ENCODE measurements at regions not wholly inside any gene's neighbourhood (a gene's known extent, or its start where the extent isn't known, plus 50 kb on each side); places are given as distances from the start of the nearest gene placed in this dataset.

DNA sequence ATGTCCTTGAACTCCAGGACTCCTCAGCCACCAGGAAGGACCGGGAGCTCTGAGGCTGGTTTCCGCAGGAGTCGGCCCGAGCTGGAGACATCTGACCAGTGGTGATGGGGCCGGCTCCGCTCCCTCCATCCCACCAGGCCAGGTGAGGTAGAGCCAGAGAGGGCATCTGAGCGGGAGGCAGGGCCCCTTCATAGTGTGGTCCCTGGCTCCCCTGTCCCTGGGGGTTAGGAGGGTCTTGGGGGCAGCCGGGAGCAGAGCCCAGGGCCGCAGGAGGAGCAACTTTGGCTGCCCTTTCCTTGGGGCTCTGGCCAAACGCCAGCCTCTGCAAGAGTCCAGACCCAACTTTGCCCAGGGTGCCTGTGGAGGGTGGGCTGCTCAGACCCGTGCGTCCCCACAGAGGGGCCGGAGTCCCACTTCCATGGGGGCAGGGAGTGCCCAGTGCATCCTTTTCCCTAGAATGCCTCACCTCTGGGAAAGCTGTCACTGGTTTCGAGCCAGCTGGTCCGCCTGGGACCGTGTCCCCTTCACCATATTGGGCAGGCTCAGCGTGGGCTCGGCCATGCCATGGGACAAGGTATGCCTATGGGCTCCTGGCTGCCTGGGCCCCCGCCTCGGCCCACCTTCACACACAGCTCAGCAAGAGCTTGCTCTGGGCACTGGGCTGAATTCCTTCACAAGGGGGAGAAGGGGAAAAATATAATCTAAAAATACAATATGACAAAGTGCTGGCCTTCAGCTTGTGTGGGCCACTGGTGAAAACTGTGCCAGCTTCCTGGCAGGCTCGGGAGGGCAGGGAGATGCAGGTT lies 148.6 kb downstream of the TWIST2 start (continued):
- TF ChIP-seq PATZ1 (CRISPR knock-in tag; IDR thresholded peaks at IDR 0.05) = no peak
- no peak for TF ChIP-seq ZNF839 (CRISPR knock-in tag; IDR thresholded peaks at IDR 0.05; ENCODE audit: borderline replicate concordance)
- no peak for TF ChIP-seq ETV5 (CRISPR knock-in tag; IDR thresholded peaks at IDR 0.05; ENCODE audit: borderline replicate concordance)
- TF ChIP-seq IRF2 (CRISPR knock-in tag; IDR thresholded peaks at IDR 0.05) = no peak
- no peak for TF ChIP-seq SAP130 (CRISPR knock-in tag; IDR thresholded peaks at IDR 0.05; ENCODE audit: low read depth)
- TF ChIP-seq, protein P1, sequence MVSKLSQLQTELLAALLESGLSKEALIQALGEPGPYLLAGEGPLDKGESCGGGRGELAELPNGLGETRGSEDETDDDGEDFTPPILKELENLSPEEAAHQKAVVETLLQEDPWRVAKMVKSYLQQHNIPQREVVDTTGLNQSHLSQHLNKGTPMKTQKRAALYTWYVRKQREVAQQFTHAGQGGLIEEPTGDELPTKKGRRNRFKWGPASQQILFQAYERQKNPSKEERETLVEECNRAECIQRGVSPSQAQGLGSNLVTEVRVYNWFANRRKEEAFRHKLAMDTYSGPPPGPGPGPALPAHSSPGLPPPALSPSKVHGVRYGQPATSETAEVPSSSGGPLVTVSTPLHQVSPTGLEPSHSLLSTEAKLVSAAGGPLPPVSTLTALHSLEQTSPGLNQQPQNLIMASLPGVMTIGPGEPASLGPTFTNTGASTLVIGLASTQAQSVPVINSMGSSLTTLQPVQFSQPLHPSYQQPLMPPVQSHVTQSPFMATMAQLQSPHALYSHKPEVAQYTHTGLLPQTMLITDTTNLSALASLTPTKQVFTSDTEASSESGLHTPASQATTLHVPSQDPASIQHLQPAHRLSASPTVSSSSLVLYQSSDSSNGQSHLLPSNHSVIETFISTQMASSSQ (IDR thresholded peaks at IDR 0.05; ENCODE audit: low read depth) = no peak
- TF ChIP-seq, protein P1 (CRISPR knock-in tag; IDR thresholded peaks at IDR 0.05; ENCODE audit: borderline replicate concordance) = no peak
- TF ChIP-seq POLR2AphosphoS2 (IDR thresholded peaks at IDR 0.05; ENCODE audit: low read depth, low read length) = no peak
